Neuronal stem cell (in vitro differentiated cells): ENCODE measurements at regions not wholly inside any gene's neighbourhood (a gene's known extent, or its start where the extent isn't known, plus 50 kb on each side); places are given as distances from the start of the nearest gene placed in this dataset.

Source experiments
- DNase-seq: peaks from one replicate; pipeline ENCODE4 v3.0.0-alpha.2; 2013; ENCODE audit warnings: low spot score
- H2AFZ ChIP-seq: one replicate; pipeline ENCODE4 v1.6.1; 2013; ENCODE audit warnings: mild to moderate bottlenecking, low read length, inconsistent platforms
- H2AK5ac ChIP-seq: 2 replicates; pipeline ENCODE4 v1.6.1; 2013; ENCODE audit warnings: low read depth, mild to moderate bottlenecking, inconsistent platforms, low read length, moderate library complexity, mixed read lengths
- H2BK120ac ChIP-seq: 2 replicates; pipeline ENCODE4 v1.6.1; 2013; ENCODE audit warnings: low read depth, mild to moderate bottlenecking, inconsistent platforms, low read length, moderate library complexity, mixed read lengths
- H2BK12ac ChIP-seq: one replicate; pipeline ENCODE4 v1.6.1; 2013; ENCODE audit warnings: low read length, inconsistent platforms
- H2BK15ac ChIP-seq: 2 replicates; pipeline ENCODE4 v1.6.1; 2013; ENCODE audit warnings: mild to moderate bottlenecking, low read length, inconsistent platforms, mixed read lengths
- H2BK5ac ChIP-seq: one replicate; pipeline ENCODE4 v1.6.1; 2013; ENCODE audit warnings: inconsistent platforms, mild to moderate bottlenecking, low read length, moderate library complexity
- H3K14ac ChIP-seq: one replicate; pipeline ENCODE4 v1.6.1; 2013; ENCODE audit warnings: low read length, inconsistent platforms
- H3K18ac ChIP-seq: 2 replicates; pipeline ENCODE4 v1.6.1; 2013; ENCODE audit warnings: low read length, inconsistent platforms
- H3K23ac ChIP-seq: 2 replicates; pipeline ENCODE4 v1.6.1; 2013; ENCODE audit warnings: low read depth, mild to moderate bottlenecking, mixed read lengths, low read length, inconsistent platforms; ENCODE audit not compliant: poor library complexity
- H3K27ac ChIP-seq: replicated peaks from 3 replicates; pipeline ENCODE4 v1.5.1; 2013; ENCODE audit warnings: low read length, inconsistent platforms
- H3K27me3 ChIP-seq, 3 experiments: 2 replicates each; pipeline ENCODE4 v1.6.1; 2013; ENCODE audit warnings: low read length in 3 of 3, mild to moderate bottlenecking in 2 of 3, inconsistent platforms in 1 of 3, low read depth in 1 of 3, mixed read lengths in 1 of 3, moderate library complexity in 1 of 3; ENCODE audit not compliant: control insufficient read depth in 3 of 3, insufficient read depth in 3 of 3
- H3K36me3 ChIP-seq, 2 donors: replicated peaks in 1 of 2; 2 replicates each; pipeline ENCODE4 v1.6.1; 2013; ENCODE audit warnings: low read length in 2 of 2; ENCODE audit not compliant: control insufficient read depth in 2 of 2, insufficient read depth in 2 of 2
- H3K4ac ChIP-seq: 2 replicates; pipeline ENCODE4 v1.6.1; 2013; ENCODE audit warnings: inconsistent platforms, mild to moderate bottlenecking, low read length, moderate library complexity
- H3K4me1 ChIP-seq, 2 donors: 1 replicate in 1 of 2; 2 replicates in 1 of 2; pipeline ENCODE4 v1.6.1; 2013; ENCODE audit warnings: low read length in 2 of 2, low read depth in 1 of 2; ENCODE audit not compliant: control insufficient read depth in 2 of 2, insufficient read depth in 1 of 2
- H3K4me2 ChIP-seq: one replicate; pipeline ENCODE4 v1.6.1; 2013; ENCODE audit warnings: mild to moderate bottlenecking, low read length, inconsistent platforms; ENCODE audit not compliant: insufficient read depth, poor library complexity, severe bottlenecking
- H3K4me3 ChIP-seq, 2 donors: 2 replicates each; pipeline ENCODE4 v1.5.1; 2013; ENCODE audit warnings: low read length in 2 of 2, mild to moderate bottlenecking in 2 of 2, inconsistent platforms in 1 of 2, moderate library complexity in 1 of 2
- H3K79me1 ChIP-seq: one replicate; pipeline ENCODE4 v1.6.1; 2013; ENCODE audit warnings: low read depth, mild to moderate bottlenecking, inconsistent platforms, low read length, moderate library complexity
- H3K9ac ChIP-seq: one replicate; pipeline ENCODE4 v1.6.1; 2013; ENCODE audit warnings: mild to moderate bottlenecking, low read depth, low read length, inconsistent platforms; ENCODE audit not compliant: poor library complexity
- H3K9me3 ChIP-seq, 2 donors: replicated peaks in 1 of 2; 2 replicates each; pipeline versions ENCODE3 to v1.6.1; 2013; ENCODE audit warnings: low read length in 2 of 2, mild to moderate bottlenecking in 2 of 2, inconsistent platforms in 1 of 2, low read depth in 1 of 2, mixed read lengths in 1 of 2, moderate library complexity in 1 of 2; ENCODE audit not compliant: control insufficient read depth in 2 of 2, insufficient read depth in 1 of 2
- H4K8ac ChIP-seq: one replicate; pipeline ENCODE4 v1.6.1; 2013; ENCODE audit warnings: low read depth, mild to moderate bottlenecking, inconsistent platforms, low read length, moderate library complexity
- H4K91ac ChIP-seq: one replicate; pipeline ENCODE4 v1.6.1; 2013; ENCODE audit warnings: low read length, low read depth, mild to moderate bottlenecking, inconsistent platforms; ENCODE audit not compliant: poor library complexity
- WGBS, 2 donors: extraction: QIAGEN DNeasy Blood & Tissue Kit; methylation state at CpG; one replicate each; pipeline ENCODE4 v1.1.7; 2013; ENCODE audit warnings: missing lambda C conversion rate in 2 of 2, mixed read lengths in 1 of 2; ENCODE audit not compliant: insufficient read length in 2 of 2, insufficient replicate concordance in 1 of 2; ENCODE audit errors: extremely low coverage in 2 of 2; 5-methylcytosine and 5-hydroxymethylcytosine counted together

DNA sequence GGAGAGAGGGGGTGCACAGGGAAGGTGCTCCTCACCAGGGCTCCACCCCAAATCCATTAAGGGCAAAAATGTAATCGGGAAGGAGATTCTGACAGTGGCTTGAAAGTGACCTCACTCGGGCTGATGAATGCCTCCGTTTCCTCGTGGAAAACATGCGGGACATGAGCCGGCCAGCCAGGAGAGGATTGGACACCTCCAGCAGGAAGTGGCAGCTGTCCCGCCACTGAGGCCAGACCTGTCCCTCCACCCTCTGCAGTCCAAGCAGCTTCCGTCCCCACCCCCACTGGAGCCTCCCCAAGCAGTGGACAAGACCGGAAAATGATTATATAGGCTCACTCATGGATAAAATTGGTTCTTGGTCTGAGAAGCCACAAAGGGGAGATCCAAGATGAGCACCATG is 82.1 kb upstream of the CCL1 start:
- H3K14ac ChIP-seq, result no peak overlapping the region
- no peak for DNase-seq
- H2BK12ac ChIP-seq, result no peak overlapping the region
- H3K4me1 ChIP-seq, result no peaks in the 10 kb centered on the region
- H3K27ac ChIP-seq, result no peak overlapping the region
- no peak overlapping the region for H4K91ac ChIP-seq
- no peak overlapping the region for H3K4me2 ChIP-seq
- H3K79me1 ChIP-seq, result peaks cover 2% of the 10 kb centered on the region
- no peaks in the 10 kb centered on the region for H3K9me3 ChIP-seq
- H2AFZ ChIP-seq, result no peak overlapping the region
- H3K18ac ChIP-seq, result no peak overlapping the region
- no peak overlapping the region for H2AK5ac ChIP-seq
- H3K4me3 ChIP-seq, result no peak overlapping the region
- no peaks in the 10 kb centered on the region for H3K36me3 ChIP-seq
- no peak overlapping the region for H2BK120ac ChIP-seq
- no peak overlapping the region for H4K8ac ChIP-seq
- H3K27me3 ChIP-seq, result no peaks in the 10 kb centered on the region
- H3K4ac ChIP-seq, result no peak overlapping the region
- no peak overlapping the region for H2BK5ac ChIP-seq
- H3K9ac ChIP-seq, result no peak overlapping the region
- H2BK15ac ChIP-seq, result no peak overlapping the region
- no peak overlapping the region for H3K23ac ChIP-seq
- no CpG with 5 or more reads among the region's 9 CpGs for WGBS, 2 donors

DNA sequence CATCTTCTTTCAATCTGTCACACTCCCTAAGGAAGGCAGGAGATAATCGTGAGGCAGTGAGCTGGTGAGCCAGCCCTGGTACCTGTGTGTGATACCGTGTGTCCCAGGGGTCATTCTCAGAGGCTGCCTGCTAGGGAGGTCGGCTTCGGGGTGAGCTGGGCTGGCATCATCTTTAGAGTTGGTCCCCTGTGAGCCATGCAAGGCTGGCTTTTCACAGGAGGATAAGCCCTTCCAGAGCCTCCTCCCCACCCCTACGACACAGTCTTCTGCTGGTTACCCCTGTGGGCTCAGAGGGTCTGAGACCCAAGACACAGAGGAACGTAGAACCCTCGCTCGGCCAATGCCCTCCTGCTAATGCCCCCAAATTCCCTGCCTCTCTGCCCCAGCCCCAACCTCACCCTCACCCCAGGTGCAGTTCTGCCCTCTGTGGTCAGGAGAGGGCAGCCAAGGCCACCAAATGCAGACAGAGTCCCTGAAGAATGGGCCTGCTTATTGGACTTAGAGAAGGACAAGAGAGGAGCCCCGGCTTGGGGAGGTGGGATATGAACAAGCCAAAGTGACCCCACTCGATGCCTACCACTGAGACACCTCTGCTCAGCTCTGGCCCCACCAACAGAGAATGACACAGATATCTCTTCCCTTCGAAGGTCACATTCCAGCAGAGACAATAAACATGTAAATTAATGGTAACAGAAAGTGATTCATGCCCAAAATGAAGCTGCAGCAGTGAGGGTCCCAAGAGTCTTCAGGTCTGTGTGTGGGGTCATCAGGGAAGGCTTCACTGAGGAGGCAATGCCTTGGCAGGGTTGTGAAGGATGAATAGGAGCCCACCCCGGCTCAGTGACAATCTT is 80.8 kb upstream of the CCL1 start:
- H3K27me3 ChIP-seq, result no peaks in the 10 kb centered on the region
- no peak overlapping the region for H4K8ac ChIP-seq
- H3K79me1 ChIP-seq, result peaks cover 2% of the 10 kb centered on the region
- peak; percentile 33 for DNase-seq
- no peak overlapping the region for H3K4me2 ChIP-seq
- no peaks in the 10 kb centered on the region for H3K9me3 ChIP-seq
- no peaks in the 10 kb centered on the region for H3K36me3 ChIP-seq
- no peak overlapping the region for H3K9ac ChIP-seq
- no peak overlapping the region for H3K27ac ChIP-seq
- no peak overlapping the region for H2BK120ac ChIP-seq
- H3K4ac ChIP-seq, result no peak overlapping the region
- H3K18ac ChIP-seq, result no peak overlapping the region
- no peak overlapping the region for H2BK12ac ChIP-seq
- H2BK5ac ChIP-seq, result peak overlapping the region; percentile 8
- no peak overlapping the region for H3K4me3 ChIP-seq
- H4K91ac ChIP-seq, result no peak overlapping the region
- H2AK5ac ChIP-seq, result no peak overlapping the region
- H3K4me1 ChIP-seq, result no peaks in the 10 kb centered on the region
- H3K14ac ChIP-seq, result no peak overlapping the region
- H2BK15ac ChIP-seq, result no peak overlapping the region
- H2AFZ ChIP-seq, result no peak overlapping the region
- no peak overlapping the region for H3K23ac ChIP-seq
- no CpG with 5 or more reads among the region's 12 CpGs for WGBS, 2 donors

DNA sequence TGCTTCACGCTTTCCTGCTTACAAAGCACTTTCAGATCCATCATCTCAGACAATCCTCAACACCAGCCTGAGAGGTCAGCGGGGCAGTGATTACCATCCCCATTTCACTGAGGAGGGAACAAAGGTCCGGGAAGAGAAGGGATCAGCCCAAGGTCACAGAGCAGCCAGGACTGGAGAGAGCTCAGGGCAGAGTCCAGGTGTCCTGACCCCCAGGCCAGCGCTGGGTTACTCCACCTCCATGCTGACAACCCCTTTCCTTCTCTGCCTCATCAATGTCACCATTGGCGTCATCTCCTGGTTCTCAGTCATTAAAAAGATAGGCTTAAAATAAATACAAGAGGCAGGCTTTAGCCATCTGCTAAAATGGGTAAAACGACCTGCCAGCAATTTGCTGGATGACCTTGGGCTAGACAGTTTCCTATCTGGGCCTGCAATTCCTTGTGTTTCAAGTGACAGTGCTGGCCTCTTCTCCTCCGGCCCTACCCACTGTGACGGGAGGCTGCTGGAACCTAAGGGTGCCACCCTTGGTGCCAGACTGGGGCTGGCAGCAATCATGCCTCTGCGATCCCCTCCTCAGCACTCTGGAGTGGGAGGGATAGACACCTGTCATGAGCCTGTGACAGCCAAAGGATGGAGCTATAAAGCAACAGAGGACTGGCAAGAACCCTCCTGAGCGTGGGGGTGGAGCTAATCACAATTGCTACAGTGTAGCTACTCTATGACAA is 79.5 kb upstream of the CCL1 start:
- DNase-seq, result no peak
- H3K36me3 ChIP-seq, result no peaks in the 10 kb centered on the region

DNA sequence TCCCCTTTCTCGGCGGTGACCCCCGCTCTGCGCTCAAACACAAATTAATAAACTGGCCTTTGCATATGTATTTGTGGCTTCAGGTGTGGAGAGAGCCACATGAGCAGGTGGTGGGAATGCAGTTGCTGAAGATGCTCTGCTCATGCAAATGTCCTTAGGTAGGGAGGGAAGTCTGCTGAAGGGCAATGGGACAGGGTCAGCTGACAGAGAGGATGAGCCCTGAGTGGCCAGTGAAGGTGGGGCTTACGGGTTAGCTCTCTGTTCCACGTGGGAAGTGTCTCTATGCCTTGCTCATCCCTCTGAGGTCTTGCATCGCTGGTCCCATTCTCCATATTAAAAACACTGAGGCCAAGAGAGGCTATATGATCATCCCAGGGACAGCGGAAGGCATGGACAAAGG is 74.2 kb upstream of the CCL1 start:
- Histone ChIP-seq H4K8ac (no peak overlapping the region), H3K18ac (no peak overlapping the region)
- no CpG with 5 or more reads among the region's 8 CpGs for WGBS, 2 donors

More for the DNA sequence above, 79.5 kb upstream of the CCL1 start:
- H3K4ac ChIP-seq, result no peak overlapping the region
- H3K4me1 ChIP-seq, result no peaks in the 10 kb centered on the region
- H4K91ac ChIP-seq, result no peak overlapping the region
- H3K27me3 ChIP-seq, result no peaks in the 10 kb centered on the region
- no peak overlapping the region for H2AK5ac ChIP-seq
- no peak overlapping the region for H3K9ac ChIP-seq
- H3K9me3 ChIP-seq, result no peaks in the 10 kb centered on the region
- H4K8ac ChIP-seq, result no peak overlapping the region
- H2AFZ ChIP-seq, result no peak overlapping the region
- peak overlapping the region in 1 of 2 donors; percentile 31 for H3K4me3 ChIP-seq
- no peak overlapping the region for H3K23ac ChIP-seq
- no peak overlapping the region for H3K27ac ChIP-seq
- H2BK120ac ChIP-seq, result no peak overlapping the region
- no peak overlapping the region for H2BK5ac ChIP-seq
- H2BK12ac ChIP-seq, result no peak overlapping the region
- no peak overlapping the region for H3K4me2 ChIP-seq
- no peak overlapping the region for H3K14ac ChIP-seq
- no peak overlapping the region for H2BK15ac ChIP-seq
- peaks cover 2% of the 10 kb centered on the region for H3K79me1 ChIP-seq
- H3K18ac ChIP-seq, result no peak overlapping the region
- no CpG with 5 or more reads among the region's 10 CpGs for WGBS, 2 donors

More for the DNA sequence above, 74.2 kb upstream of the CCL1 start:
- Histone ChIP-seq H3K4me1 (no peaks in the 10 kb centered on the region), H3K27ac (no peak overlapping the region), H2BK15ac (no peak overlapping the region), H2AFZ (no peak overlapping the region), H2BK12ac (no peak overlapping the region), H2BK120ac (no peak overlapping the region), H3K36me3 (no peaks in the 10 kb centered on the region), H3K9me3 (no peaks in the 10 kb centered on the region), H3K79me1 (peaks cover 2% of the 10 kb centered on the region), H3K4me3 (no peak overlapping the region), H4K91ac (no peak overlapping the region), H2AK5ac (no peak overlapping the region), H2BK5ac (no peak overlapping the region), H3K27me3 (no peaks in the 10 kb centered on the region), H3K23ac (no peak overlapping the region), H3K4ac (no peak overlapping the region), H3K14ac (no peak overlapping the region), H3K4me2 (no peak overlapping the region), H3K9ac (no peak overlapping the region)
- no peak for DNase-seq
